NCI-H1092 (cell line): ENCODE measurements at regions not wholly inside any gene's neighbourhood (a gene's known extent, or its start where the extent isn't known, plus 50 kb on each side); places are given as distances from the start of the nearest gene placed in this dataset.
"Not testable (repeated sequence)": the region's sequence is repeated elsewhere in the genome, so short reads cannot be mapped to it uniquely, and the experiment has no call there.

Experiments used
- DNase-seq: peaks from one replicate; lab custom pipeline; 2025; lab: John Stamatoyannopoulos, UW

DNA sequence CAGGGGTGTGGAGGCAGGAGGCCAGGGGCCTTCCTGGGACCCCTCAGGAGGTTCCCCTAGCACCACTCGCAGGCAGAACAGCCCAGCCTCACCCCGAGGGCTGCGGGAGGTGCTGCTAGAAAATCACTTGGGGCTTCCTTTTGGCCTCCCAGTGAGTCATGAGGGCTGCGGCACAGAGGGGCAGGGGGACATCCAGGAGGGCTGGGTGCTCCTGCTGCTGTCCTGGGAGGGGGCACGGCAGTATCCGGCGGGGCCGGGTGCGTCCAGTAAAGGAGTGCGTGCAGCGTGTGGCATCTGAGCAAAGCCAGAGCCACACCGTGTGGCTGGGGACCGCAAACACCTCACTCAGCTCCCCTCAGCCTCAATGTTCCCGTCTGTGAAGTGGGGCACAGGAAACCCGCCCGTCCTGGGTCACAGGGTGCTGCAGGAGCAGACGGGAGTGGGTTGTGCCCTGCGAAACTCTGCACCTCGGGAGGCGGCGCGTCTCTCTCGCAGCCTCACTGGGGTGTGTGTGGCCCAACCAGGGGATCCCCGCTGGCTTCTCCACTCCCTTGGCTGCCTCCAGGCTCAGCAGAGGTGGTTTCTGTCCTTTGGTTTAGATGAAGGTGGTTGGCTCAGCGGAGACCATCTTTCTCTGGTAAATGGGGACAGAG lies 117.3 kb upstream of the ZNF469 start:
- not testable (repeated sequence) for DNase-seq

GRCh38 chr16:88266036-88266435 lies 116.7 kb upstream of the ZNF469 start:
- not testable (repeated sequence) for DNase-seq

- not testable (repeated sequence) for DNase-seq
Observed at GRCh38 chr16:88266935-88267551, 115.7 kb upstream of the ZNF469 start.

DNA sequence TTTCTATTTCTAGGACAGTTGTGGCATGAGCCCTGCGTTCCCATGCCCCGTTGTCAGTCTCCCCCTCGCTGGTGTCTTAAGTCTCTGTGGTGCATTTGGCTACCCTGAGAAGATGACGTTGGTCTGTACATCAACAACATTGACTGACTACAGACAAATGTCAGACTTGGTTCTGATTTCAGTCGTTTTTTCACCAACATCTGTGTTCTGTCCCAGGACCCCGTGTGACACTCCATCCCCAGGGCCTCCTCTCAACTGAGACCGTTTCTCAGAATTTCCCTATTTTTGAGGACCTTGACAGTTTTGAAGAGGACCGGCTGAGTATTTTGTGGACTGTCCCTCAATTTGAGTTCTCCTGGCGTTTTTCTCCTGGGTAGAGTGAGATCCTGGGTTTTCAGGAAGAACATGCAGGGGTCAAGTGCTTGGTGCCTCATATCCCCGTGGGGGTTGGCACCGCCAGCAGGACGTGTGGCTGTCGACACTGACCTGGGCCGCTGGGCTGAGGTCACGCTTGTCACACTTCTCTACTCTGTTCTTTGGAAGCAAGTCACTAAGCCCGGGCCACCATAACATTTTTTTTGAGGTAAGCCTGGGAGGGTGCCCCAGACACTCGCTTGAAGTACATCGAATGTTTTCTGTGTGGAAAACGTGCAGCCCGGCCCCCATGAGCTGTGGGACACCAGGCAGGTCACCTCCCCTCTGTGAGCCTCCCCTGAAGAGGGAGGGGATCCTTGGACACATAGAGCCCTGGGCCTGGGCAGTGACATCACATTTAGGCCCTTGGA lies 114.4 kb upstream of the ZNF469 start:
- DNase-seq = not testable (repeated sequence)

- not testable (repeated sequence) for DNase-seq
Observed at GRCh38 chr16:88270171-88270790, 112.5 kb upstream of the ZNF469 start.

GRCh38 chr16:88271296-88271695 lies 111.5 kb upstream of the ZNF469 start:
- DNase-seq = not testable (repeated sequence)

- not testable (repeated sequence) for DNase-seq
Observed at GRCh38 chr16:88271776-88272175, 111.0 kb upstream of the ZNF469 start.

DNA sequence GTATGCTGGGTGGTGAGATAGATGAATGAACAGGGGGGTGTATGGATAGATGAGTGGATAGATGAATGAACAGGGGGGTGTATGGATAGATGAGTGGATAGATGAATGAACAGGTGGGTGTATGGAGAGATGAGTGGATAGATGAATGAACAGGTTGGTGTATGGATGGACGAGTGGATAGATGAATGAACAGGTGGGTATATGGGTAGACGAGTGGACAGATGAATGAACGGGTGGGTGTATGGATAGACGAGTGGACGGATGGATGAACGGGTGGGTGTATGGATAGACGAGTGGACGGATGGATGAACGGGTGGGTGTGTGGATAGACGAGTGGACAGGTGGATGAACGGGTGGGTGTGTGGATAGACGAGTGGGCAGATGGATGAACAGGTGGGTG lies 110.3 kb upstream of the ZNF469 start:
- not testable (repeated sequence) for DNase-seq

GRCh38 chr16:88274126-88274750 lies 108.5 kb upstream of the ZNF469 start:
- not testable (repeated sequence) for DNase-seq

- no peak for DNase-seq
Observed at GRCh38 chr16:88274847-88275246, 107.9 kb upstream of the ZNF469 start.

DNA sequence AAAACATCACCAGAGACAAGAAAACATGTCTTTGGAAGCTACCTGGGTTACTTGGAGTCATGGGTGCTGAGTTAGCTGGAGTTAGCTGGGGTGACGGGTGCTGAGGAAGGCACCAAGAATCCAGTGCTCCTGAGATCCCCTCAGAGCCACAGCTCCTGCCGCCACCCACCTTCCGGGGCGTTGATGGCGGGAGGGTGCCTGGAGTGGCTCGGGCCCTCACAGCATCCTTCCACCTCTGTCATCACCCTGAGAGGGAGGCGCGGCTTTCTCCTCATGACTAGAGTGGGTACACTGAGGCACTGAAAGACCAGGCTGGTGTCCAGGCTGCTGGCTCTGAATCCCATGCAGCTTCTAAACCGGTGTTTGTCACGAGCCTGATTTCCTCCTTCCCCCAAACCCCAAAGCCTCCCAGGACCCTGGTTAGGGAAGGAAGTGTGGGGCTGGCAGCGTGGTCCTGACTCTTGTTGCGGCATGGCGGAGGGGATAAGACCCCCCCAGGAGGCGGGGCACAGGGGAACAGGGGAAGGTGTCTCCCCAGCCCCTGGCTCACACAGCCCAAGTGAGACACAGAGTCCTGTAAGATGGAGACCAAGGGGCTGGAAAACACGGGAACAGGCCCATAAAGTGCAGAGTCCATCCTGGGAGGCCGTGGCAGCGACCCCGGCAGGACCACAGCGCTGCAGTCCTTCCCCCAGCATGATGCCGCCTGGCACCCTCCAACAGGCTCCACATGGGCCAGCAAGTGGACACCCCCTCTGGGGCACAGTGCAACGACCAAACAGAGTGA lies 107.2 kb upstream of the ZNF469 start:
- not testable (repeated sequence) for DNase-seq

DNA sequence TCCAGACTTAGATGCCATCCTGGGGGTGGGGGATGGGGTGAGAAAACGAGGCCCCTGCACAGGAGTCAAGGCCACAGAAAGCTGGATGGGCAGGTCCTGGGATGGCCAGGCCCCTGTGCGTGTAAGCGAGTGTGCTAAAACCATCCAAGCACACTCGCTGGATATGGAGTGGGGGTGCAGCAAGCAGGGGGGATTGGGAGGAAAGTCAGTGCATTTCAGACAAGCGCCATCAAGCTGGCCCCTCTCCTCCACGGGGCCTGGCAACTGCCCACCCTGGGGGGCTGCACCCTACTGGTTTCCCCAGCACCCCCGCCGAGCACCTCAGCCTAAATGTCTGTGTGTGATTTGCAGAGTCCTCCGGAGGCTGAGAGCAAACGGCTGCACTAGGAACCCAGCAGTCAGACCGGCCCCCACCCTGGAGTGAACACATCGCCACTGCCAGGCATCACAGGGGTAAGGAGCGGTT lies 106.6 kb upstream of the ZNF469 start:
- DNase-seq = not testable (repeated sequence)

DNA sequence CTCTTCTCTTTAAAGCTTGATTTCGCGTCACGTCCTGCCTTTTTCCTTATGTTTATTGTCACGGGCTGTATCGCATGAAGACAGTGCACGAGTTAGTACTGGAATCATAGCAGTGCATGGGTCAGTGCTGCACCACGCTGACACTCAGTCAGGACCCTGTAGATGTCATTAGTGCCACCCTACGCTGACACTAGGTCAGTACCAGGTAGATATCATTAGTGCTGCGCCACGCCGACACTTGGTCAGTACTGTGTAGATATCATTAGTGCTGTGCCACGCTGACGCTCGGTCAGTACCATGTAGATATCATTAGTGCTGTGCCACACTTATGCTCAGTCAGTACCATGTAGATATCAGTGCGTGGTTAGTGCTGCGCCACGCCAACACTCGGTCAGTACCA lies 106.2 kb upstream of the ZNF469 start:
- no peak for DNase-seq

- no peak for DNase-seq
Observed at GRCh38 chr16:88279998-88280397, 102.8 kb upstream of the ZNF469 start.

GRCh38 chr16:88281858-88282563 lies 100.7 kb upstream of the ZNF469 start:
- DNase-seq = no peak

- no peak for DNase-seq
Observed at GRCh38 chr16:88282564-88283395, 100.0 kb upstream of the ZNF469 start.

- DNase-seq = no peak
Observed at GRCh38 chr16:88283596-88283995, 99.2 kb upstream of the ZNF469 start.

- no peak for DNase-seq
Observed at GRCh38 chr16:88284101-88284500, 98.7 kb upstream of the ZNF469 start.
